ENCODE measurements at regions not wholly inside any gene's neighbourhood (a gene's known extent, or its start where the extent isn't known, plus 50 kb on each side); places are given as distances from the start of the nearest gene placed in this dataset.

GRCh38 chr10:26937371-26937770, 76.6 kb upstream of the ABI1 start:
- TF ChIP-seq CTCF (IDR thresholded peaks at IDR 0.05) (no peak), SIN3A (IDR thresholded peaks at IDR 0.05; ENCODE audit: borderline replicate concordance, low read depth, low read length) (no peak), YY1 (IDR thresholded peaks at IDR 0.05; ENCODE audit: low read depth) (no peak), FOSL2 (IDR thresholded peaks at IDR 0.05; ENCODE audit: borderline replicate concordance, low read depth) (no peak), MXI1 (IDR thresholded peaks at IDR 0.05; ENCODE audit: low read depth, low read length) (no peak), EP300 (IDR thresholded peaks at IDR 0.05; ENCODE audit: borderline replicate concordance in 1 of 2, low read depth in 1 of 2, low read length in 1 of 2) (no peak)
